H9 (cell line): ENCODE measurements at regions not wholly inside any gene's neighbourhood (a gene's known extent, or its start where the extent isn't known, plus 50 kb on each side); places are given as distances from the start of the nearest gene placed in this dataset.

Source experiments
- DNase-seq: peaks from one replicate; pipeline ENCODE4 v3.0.0-alpha.2; 2017
- H2AFZ ChIP-seq: one replicate; pipeline ENCODE4 v1.6.1; 2013; ENCODE audit warnings: mild to moderate bottlenecking, low read length, control low read depth, moderate library complexity
- H2AK5ac ChIP-seq: 2 replicates; pipeline ENCODE4 v1.6.1; 2013; ENCODE audit warnings: low read length, control low read depth, mixed read lengths; ENCODE audit not compliant: insufficient read length
- H2BK120ac ChIP-seq: one replicate; pipeline ENCODE4 v1.6.1; 2013; ENCODE audit warnings: low read depth, mild to moderate bottlenecking, low read length, control low read depth, inconsistent platforms; ENCODE audit not compliant: poor library complexity, severe bottlenecking
- H2BK12ac ChIP-seq: 2 replicates; pipeline ENCODE4 v1.6.1; 2013; ENCODE audit warnings: low read length, control low read depth, mixed read lengths, low read depth; ENCODE audit not compliant: insufficient read length
- H2BK15ac ChIP-seq: 2 replicates; pipeline ENCODE4 v1.6.1; 2013; ENCODE audit warnings: low read depth, low read length, control low read depth
- H2BK20ac ChIP-seq: one replicate; pipeline ENCODE4 v1.6.1; 2013; ENCODE audit warnings: low read depth, mild to moderate bottlenecking, low read length, control low read depth, inconsistent platforms; ENCODE audit not compliant: poor library complexity, severe bottlenecking
- H2BK5ac ChIP-seq: 2 replicates; pipeline ENCODE4 v1.6.1; 2013; ENCODE audit warnings: low read length, control low read depth, mixed read lengths; ENCODE audit not compliant: insufficient read length
- H3K14ac ChIP-seq: 2 replicates; pipeline ENCODE4 v1.6.1; 2013; ENCODE audit warnings: low read length, control low read depth; ENCODE audit not compliant: insufficient read depth
- H3K18ac ChIP-seq: 2 replicates; pipeline ENCODE4 v1.6.1; 2013; ENCODE audit warnings: low read depth, mild to moderate bottlenecking, mixed read lengths, low read length, control low read depth; ENCODE audit not compliant: insufficient read length
- H3K23ac ChIP-seq: 2 replicates; pipeline ENCODE4 v1.6.1; 2013; ENCODE audit warnings: low read length, control low read depth, mixed read lengths, low read depth; ENCODE audit not compliant: insufficient read length
- H3K23me2 ChIP-seq: 2 replicates; pipeline ENCODE4 v1.6.1; 2013; ENCODE audit warnings: low read depth, mild to moderate bottlenecking, mixed read lengths, low read length, control low read depth; ENCODE audit not compliant: insufficient read length, poor library complexity, severe bottlenecking
- H3K27ac ChIP-seq: 2 replicates; pipeline ENCODE4 v1.5.1; 2013; ENCODE audit warnings: low read length, control low read depth, mixed read lengths, low read depth; ENCODE audit not compliant: insufficient read length
- H3K27me3 ChIP-seq: 2 replicates; pipeline ENCODE4 v1.6.1; 2013; ENCODE audit warnings: low read length, control low read depth, inconsistent platforms; ENCODE audit not compliant: insufficient read depth
- H3K4ac ChIP-seq: 2 replicates; pipeline ENCODE4 v1.6.1; 2013; ENCODE audit warnings: low read depth, mild to moderate bottlenecking, control low read depth, inconsistent platforms, low read length, moderate library complexity
- H3K4me1 ChIP-seq: 2 replicates; pipeline ENCODE4 v1.6.1; 2013; ENCODE audit warnings: low read length, control low read depth, inconsistent platforms; ENCODE audit not compliant: insufficient read depth
- H3K4me2 ChIP-seq: 2 replicates; pipeline ENCODE4 v1.6.1; 2013; ENCODE audit warnings: low read length, control low read depth, mixed read lengths; ENCODE audit not compliant: insufficient read length, insufficient read depth
- H3K56ac ChIP-seq: 2 replicates; pipeline ENCODE4 v1.6.1; 2013; ENCODE audit warnings: low read depth, mild to moderate bottlenecking, mixed read lengths, low read length, control low read depth; ENCODE audit not compliant: insufficient read length
- H3K79me1 ChIP-seq: 2 replicates; pipeline ENCODE4 v1.6.1; 2013; ENCODE audit warnings: low read depth, mild to moderate bottlenecking, moderate library complexity, low read length, control low read depth, inconsistent platforms; ENCODE audit not compliant: insufficient read depth, poor library complexity, severe bottlenecking
- H3K79me2 ChIP-seq: 2 replicates; pipeline ENCODE4 v1.6.1; 2013; ENCODE audit warnings: low read length, control low read depth, inconsistent platforms; ENCODE audit not compliant: insufficient read depth
- H3K9ac ChIP-seq: 2 replicates; pipeline ENCODE4 v1.6.1; 2013; ENCODE audit warnings: low read length, control low read depth, mixed read lengths; ENCODE audit not compliant: insufficient read length; ENCODE audit errors: extremely low read depth
- H3K9me3 ChIP-seq: one replicate; pipeline ENCODE4 v1.6.1; 2013; ENCODE audit warnings: low read depth, low read length, inconsistent platforms; ENCODE audit not compliant: control insufficient read depth
- H3T11ph ChIP-seq: one replicate; pipeline ENCODE4 v1.6.1; 2013; ENCODE audit warnings: mild to moderate bottlenecking, low read length, control low read depth, inconsistent platforms
- H4K20me1 ChIP-seq: one replicate; pipeline ENCODE4 v1.6.1; 2013; ENCODE audit not compliant: control insufficient read depth, insufficient read length, insufficient read depth
- H4K5ac ChIP-seq: 2 replicates; pipeline ENCODE4 v1.6.1; 2013; ENCODE audit warnings: low read depth, mild to moderate bottlenecking, mixed read lengths, low read length, control low read depth; ENCODE audit not compliant: insufficient read length
- H4K8ac ChIP-seq: replicated peaks from 2 replicates; pipeline ENCODE4 v1.6.1; 2013; ENCODE audit warnings: low read length, control low read depth, mixed read lengths, low read depth; ENCODE audit not compliant: insufficient read length
- H4K91ac ChIP-seq: 2 replicates; pipeline ENCODE4 v1.6.1; 2013; ENCODE audit warnings: low read depth, mild to moderate bottlenecking, moderate library complexity, mixed read lengths, low read length, control low read depth; ENCODE audit not compliant: insufficient read length
- H3K27ac Mint-ChIP-seq, 3 experiments: 2 replicates in 2 of 3; 3 replicates in 1 of 3; pipeline ENCODE4 v1.8.0; 2020 to 2021; ENCODE audit warnings: mixed read lengths in 3 of 3, mild to moderate bottlenecking in 1 of 3, moderate library complexity in 1 of 3
- H3K27me3 Mint-ChIP-seq: 2 replicates; pipeline ENCODE4 v1.8.0; 2021; ENCODE audit warnings: low read depth, mild to moderate bottlenecking, moderate library complexity, mixed read lengths
- H3K36me3 Mint-ChIP-seq, 3 experiments: 2 replicates in 2 of 3; 3 replicates in 1 of 3; pipeline ENCODE4 v1.8.0; 2020 to 2021; ENCODE audit warnings: low read depth in 3 of 3, mixed read lengths in 3 of 3; ENCODE audit not compliant: insufficient read depth in 1 of 3
- H3K4me1 Mint-ChIP-seq, 2 experiments: 2 replicates each; pipeline ENCODE4 v1.8.0; 2020; ENCODE audit warnings: mixed read lengths in 2 of 2
- H3K4me3 Mint-ChIP-seq, 2 experiments: 2 replicates in 1 of 2; 3 replicates in 1 of 2; pipeline ENCODE4 v1.8.0; 2020 to 2021; ENCODE audit warnings: mild to moderate bottlenecking in 2 of 2, mixed read lengths in 2 of 2, moderate library complexity in 1 of 2
- H3K9me3 Mint-ChIP-seq, 2 experiments: 2 replicates in 1 of 2; 3 replicates in 1 of 2; pipeline ENCODE4 v1.8.0; 2020; ENCODE audit warnings: mild to moderate bottlenecking in 2 of 2, mixed read lengths in 2 of 2, moderate library complexity in 1 of 2
- CTCF ChIP-seq: fragments of 200-600 bp; sonication (generic); conservative IDR thresholded peaks from 3 replicates; pipeline ENCODE4 v1.8.0; 2021; ENCODE audit warnings: antibody characterized with exemption, mild to moderate bottlenecking

GRCh38 chr5:91954136-91954535, 571.0 kb upstream of the ARRDC3 start:
- Histone ChIP-seq H2AFZ (no peak overlapping the region), H3K27me3 (no peaks in the 10 kb centered on the region), H3T11ph (no peak overlapping the region), H2AK5ac (no peak overlapping the region), H3K23me2 (no peaks in the 10 kb centered on the region), H3K4ac (no peak overlapping the region), H2BK15ac (no peak overlapping the region), H2BK5ac (no peak overlapping the region), H3K27ac (no peak overlapping the region), H4K5ac (no peak overlapping the region), H4K8ac (no peak overlapping the region), H2BK12ac (no peak overlapping the region), H2BK20ac (no peak overlapping the region), H3K14ac (no peak overlapping the region), H3K18ac (no peak overlapping the region), H3K79me1 (no peaks in the 10 kb centered on the region), H3K23ac (no peak overlapping the region), H3K9ac (no peak overlapping the region), H3K4me1 (no peaks in the 10 kb centered on the region), H4K20me1 (no peaks in the 10 kb centered on the region), H4K91ac (no peak overlapping the region), H3K4me2 (no peak overlapping the region), H3K56ac (no peak overlapping the region), H2BK120ac (no peak overlapping the region), H3K9me3 (no peaks in the 10 kb centered on the region), H3K79me2 (no peaks in the 10 kb centered on the region)
- H3K4me3 Mint-ChIP-seq, result no peak overlapping the region
- no peaks in the 10 kb centered on the region for H3K36me3 Mint-ChIP-seq
- H3K27me3 Mint-ChIP-seq, result no peaks in the 10 kb centered on the region
- no peak for TF ChIP-seq CTCF
- H3K27ac Mint-ChIP-seq, result no peak overlapping the region
- H3K9me3 Mint-ChIP-seq, result no peaks in the 10 kb centered on the region
- peaks cover 6% of the 10 kb centered on the region in 2 experiments for H3K4me1 Mint-ChIP-seq
- no peak for DNase-seq
